ENCODE measurements at regions not wholly inside any gene's neighbourhood (a gene's known extent, or its start where the extent isn't known, plus 50 kb on each side); places are given as distances from the start of the nearest gene placed in this dataset.

- Mint-ChIP-seq H3K9me3 (ENCODE audit: insufficient read depth) (no peaks in the 10 kb centered on the region), H3K27ac (no peak overlapping the region), H3K4me1 (ENCODE audit: low read depth) (peaks cover 13% of the 10 kb centered on the region), H3K4me3 (no peak overlapping the region), H3K36me3 (ENCODE audit: low read depth) (no peaks in the 10 kb centered on the region), H3K27me3 (ENCODE audit: low read depth) (peaks cover 18% of the 10 kb centered on the region)
- ChIA-PET POLR2A (no interaction called here), CTCF (no interaction called here)
- DNase-seq (no peak), ATAC-seq (no peak)
Measured at GRCh38 chr9:2243666-2244555, 228.8 kb downstream of the SMARCA2 start.

DNA sequence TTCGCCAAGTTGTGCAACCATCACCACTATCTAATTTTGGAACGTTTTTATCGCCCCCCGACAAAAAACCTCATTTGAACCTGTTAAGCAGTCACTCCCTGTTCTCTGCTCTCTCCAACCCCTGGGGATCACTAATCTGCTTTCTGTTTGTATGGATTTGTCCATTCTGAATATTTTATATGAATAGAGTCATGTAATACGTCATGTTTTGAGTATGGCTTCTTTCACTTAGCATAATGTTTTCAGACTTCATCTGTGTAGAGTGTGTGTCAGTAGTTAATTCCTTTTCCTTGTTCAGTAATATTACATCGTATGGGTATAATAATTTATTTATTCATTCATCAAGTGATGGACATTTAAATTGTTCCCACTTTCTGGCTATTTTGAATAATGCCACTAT lies 232.2 kb downstream of the SMARCA2 start:
- CTCF ChIA-PET, result no interaction called here
- H3K4me3 Mint-ChIP-seq, result no peak overlapping the region
- H3K27me3 Mint-ChIP-seq (ENCODE audit: low read depth), result peaks cover 14% of the 10 kb centered on the region
- H3K36me3 Mint-ChIP-seq (ENCODE audit: low read depth), result no peaks in the 10 kb centered on the region
- H3K27ac Mint-ChIP-seq, result no peak overlapping the region
- no peak for ATAC-seq
- H3K4me1 Mint-ChIP-seq (ENCODE audit: low read depth), result peaks cover 4% of the 10 kb centered on the region
- DNase-seq, result no peak
- POLR2A ChIA-PET, result no interaction called here
- H3K9me3 Mint-ChIP-seq (ENCODE audit: insufficient read depth), result no peaks in the 10 kb centered on the region

DNA sequence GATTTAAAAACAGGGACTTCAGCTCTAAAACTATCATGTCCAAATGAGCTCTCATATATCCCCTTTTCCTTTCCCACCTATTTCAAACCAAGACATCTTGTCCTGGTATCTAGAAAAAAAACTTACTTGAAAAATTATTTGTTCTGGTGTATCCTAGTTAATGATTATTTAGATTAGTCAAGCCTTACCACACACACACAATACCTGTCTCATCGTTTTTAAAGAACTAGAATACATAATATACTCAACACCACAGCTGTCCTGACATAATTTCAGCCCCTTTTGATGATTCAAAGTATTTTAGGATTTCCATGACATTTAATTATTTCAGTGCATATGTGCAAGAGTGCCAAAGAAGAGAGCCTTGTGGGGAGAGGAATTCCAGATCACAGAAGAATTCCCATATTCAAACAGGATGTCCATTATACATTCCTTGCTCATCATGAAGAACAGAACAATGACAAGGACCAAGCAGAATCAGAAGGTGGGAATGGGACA lies 233.7 kb downstream of the SMARCA2 start:
- Mint-ChIP-seq H3K4me1 (ENCODE audit: low read depth) (no peaks in the 10 kb centered on the region), H3K36me3 (ENCODE audit: low read depth) (no peaks in the 10 kb centered on the region), H3K4me3 (no peak overlapping the region), H3K27me3 (ENCODE audit: low read depth) (peaks cover 6% of the 10 kb centered on the region), H3K27ac (no peak overlapping the region), H3K9me3 (ENCODE audit: insufficient read depth) (no peaks in the 10 kb centered on the region)
- no peak for DNase-seq
- ATAC-seq, result no peak
- POLR2A ChIA-PET, result no interaction called here
- CTCF ChIA-PET, result no interaction called here

DNA sequence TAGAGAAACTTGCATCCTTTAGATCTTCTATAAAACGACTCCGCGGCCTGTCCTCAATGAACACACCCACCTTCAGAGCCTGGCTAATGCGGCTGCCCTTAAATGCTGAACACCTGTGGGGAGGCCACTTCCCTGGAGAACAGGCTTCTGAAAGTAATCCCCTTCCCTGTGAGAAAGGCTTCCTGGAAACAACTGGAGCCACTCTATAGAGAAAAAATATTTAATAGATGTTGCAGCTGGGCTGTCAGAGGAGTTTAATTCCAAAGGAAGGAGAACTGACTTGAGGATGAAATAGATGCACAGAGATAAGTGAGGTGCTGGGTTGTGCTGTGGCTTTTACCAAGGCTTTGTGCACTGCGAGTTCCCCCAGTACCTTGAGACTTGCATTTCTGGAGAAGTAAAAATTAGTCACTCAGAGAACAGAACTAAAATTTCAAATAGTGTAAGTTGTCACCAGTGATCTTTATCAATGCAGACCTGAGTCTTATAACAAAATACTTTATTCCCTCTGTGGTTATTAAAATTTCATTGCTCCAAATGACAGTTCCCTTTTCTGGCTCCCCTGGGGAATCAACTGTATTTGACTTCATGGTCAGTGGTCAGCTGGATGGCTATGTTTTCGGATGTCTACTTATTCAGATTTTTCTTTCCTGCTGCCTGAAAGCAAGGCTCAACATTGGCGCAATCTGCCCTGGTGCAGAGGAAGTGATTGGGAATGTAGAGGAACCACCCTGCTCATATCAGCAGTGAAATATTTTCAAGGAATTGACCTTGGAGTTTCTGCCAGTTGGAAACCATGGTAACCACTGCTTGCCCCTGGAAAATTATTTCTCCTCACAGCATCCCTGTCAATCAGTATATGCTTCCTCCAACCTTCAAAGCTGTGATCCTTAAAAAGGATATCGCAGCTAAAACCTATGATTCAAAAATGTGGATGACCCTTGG lies 238.8 kb downstream of the SMARCA2 start:
- no peak for ATAC-seq
- Mint-ChIP-seq H3K36me3 (ENCODE audit: low read depth) (no peaks in the 10 kb centered on the region), H3K9me3 (ENCODE audit: insufficient read depth) (no peaks in the 10 kb centered on the region), H3K4me1 (ENCODE audit: low read depth) (no peaks in the 10 kb centered on the region), H3K4me3 (no peak overlapping the region), H3K27me3 (ENCODE audit: low read depth) (peaks cover 10% of the 10 kb centered on the region), H3K27ac (no peak overlapping the region)
- POLR2A ChIA-PET, result no interaction called here
- no peak for DNase-seq
- CTCF ChIA-PET, result no interaction called here

GRCh38 chr9:2255128-2255527 lies 240.0 kb downstream of the SMARCA2 start:
- no peaks in the 10 kb centered on the region for H3K4me1 Mint-ChIP-seq (ENCODE audit: low read depth)
- CTCF ChIA-PET, result no interaction called here

DNA sequence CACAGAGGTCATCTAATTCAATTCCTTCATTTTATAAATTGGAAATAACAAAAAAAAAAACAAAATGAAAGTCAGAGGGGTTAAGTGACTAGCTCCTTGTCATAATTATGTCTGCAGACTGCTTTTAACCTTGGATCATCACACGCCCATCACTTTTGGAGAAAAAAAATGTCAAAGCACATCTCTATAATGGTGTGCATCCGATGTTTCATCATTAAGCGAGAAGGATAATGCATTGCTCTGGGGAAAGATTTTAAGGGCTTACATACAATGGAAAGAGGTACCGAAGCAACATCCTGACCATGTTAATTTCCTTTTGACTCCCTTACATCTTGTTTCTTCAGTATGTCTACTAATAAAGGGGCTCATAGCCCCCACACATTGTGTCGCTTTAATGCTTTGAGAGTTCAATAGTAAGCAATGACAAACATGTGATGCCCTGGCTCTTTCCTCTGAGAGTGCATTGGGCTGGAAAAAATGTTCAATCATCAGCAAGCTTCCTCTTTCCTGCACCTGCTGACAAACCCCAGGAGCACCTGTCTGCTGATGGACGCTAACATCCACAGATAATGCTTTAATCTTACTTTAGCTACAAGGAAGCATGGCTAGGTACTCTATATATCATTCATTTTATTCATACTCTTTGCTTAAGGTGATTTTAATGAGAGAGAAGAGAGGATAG lies 242.2 kb downstream of the SMARCA2 start:
- Mint-ChIP-seq H3K27ac (no peak overlapping the region), H3K4me1 (ENCODE audit: low read depth) (no peaks in the 10 kb centered on the region), H3K9me3 (ENCODE audit: insufficient read depth) (no peaks in the 10 kb centered on the region), H3K4me3 (no peak overlapping the region), H3K36me3 (ENCODE audit: low read depth) (no peaks in the 10 kb centered on the region), H3K27me3 (ENCODE audit: low read depth) (peaks cover 11% of the 10 kb centered on the region)
- ChIA-PET CTCF (interaction anchor here (0.7 kb wide), 1 partner anchor 44 kb away, joined by 3 read pairs; no protein-coding TSS in a partner anchor), POLR2A (no interaction called here)
- DNase-seq (no peak), ATAC-seq (no peak)

More at GRCh38 chr9:2255128-2255527, 240.0 kb downstream of the SMARCA2 start:
- no peak overlapping the region for H3K27ac Mint-ChIP-seq
- peaks cover 9% of the 10 kb centered on the region for H3K27me3 Mint-ChIP-seq (ENCODE audit: low read depth)
- no peak for ATAC-seq
- no peaks in the 10 kb centered on the region for H3K9me3 Mint-ChIP-seq (ENCODE audit: insufficient read depth)
- POLR2A ChIA-PET, result no interaction called here
- no peaks in the 10 kb centered on the region for H3K36me3 Mint-ChIP-seq (ENCODE audit: low read depth)
- no peak overlapping the region for H3K4me3 Mint-ChIP-seq
- no peak for DNase-seq

- no peak overlapping the region for H3K27ac Mint-ChIP-seq
Measured at GRCh38 chr9:2260417-2261306, 245.5 kb downstream of the SMARCA2 start.

DNA sequence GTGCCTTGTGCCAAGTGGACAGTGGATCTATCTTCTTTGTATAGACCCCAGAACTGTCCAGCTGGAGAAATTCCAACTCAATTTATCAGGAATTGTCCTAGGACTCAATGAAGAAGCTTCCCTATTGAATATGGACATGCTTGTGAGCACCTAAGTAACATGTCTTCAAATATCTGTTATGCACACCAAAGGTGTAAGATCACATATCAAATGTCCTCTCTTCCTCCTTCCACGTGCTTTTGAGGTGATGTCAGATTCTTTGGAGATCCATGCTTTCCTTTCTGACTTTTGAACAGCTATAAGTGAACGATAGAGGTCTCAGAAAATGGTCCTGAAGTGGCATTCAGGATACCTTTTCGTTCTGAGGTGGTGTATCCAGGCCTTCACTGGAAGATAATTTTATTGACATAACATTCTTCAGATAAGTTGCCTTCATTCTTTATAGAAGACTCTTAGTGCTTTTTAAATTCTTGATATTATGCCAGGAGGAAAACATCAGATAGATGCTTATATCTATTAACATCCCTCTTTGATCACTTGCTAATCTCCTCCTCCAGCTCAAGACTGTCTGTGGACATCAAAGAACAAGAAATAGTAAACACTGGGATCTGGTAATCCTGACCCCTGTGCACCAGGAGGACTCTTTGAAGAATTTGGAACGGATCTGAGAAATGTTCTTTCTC lies 246.4 kb downstream of the SMARCA2 start:
- no peak for ATAC-seq
- DNase-seq, result no peak
- ChIA-PET POLR2A (no interaction called here), CTCF (no interaction called here)
- H3K4me3 Mint-ChIP-seq, result no peak overlapping the region
- no peaks in the 10 kb centered on the region for H3K36me3 Mint-ChIP-seq (ENCODE audit: low read depth)
- no peaks in the 10 kb centered on the region for H3K4me1 Mint-ChIP-seq (ENCODE audit: low read depth)
- no peak overlapping the region for H3K27ac Mint-ChIP-seq
- peaks cover 21% of the 10 kb centered on the region for H3K27me3 Mint-ChIP-seq (ENCODE audit: low read depth)
- no peaks in the 10 kb centered on the region for H3K9me3 Mint-ChIP-seq (ENCODE audit: insufficient read depth)

More at GRCh38 chr9:2260417-2261306, 245.5 kb downstream of the SMARCA2 start:
- H3K9me3 Mint-ChIP-seq (ENCODE audit: insufficient read depth), result no peaks in the 10 kb centered on the region
- ChIA-PET CTCF (no interaction called here), POLR2A (no interaction called here)
- H3K4me1 Mint-ChIP-seq (ENCODE audit: low read depth), result no peaks in the 10 kb centered on the region
- peaks cover 19% of the 10 kb centered on the region for H3K27me3 Mint-ChIP-seq (ENCODE audit: low read depth)
- H3K4me3 Mint-ChIP-seq, result no peak overlapping the region
- DNase-seq (no peak), ATAC-seq (no peak)
- no peaks in the 10 kb centered on the region for H3K36me3 Mint-ChIP-seq (ENCODE audit: low read depth)

- ATAC-seq, result no peak
- Mint-ChIP-seq H3K36me3 (ENCODE audit: low read depth) (no peaks in the 10 kb centered on the region), H3K27ac (no peak overlapping the region), H3K4me3 (no peak overlapping the region), H3K4me1 (ENCODE audit: low read depth) (no peaks in the 10 kb centered on the region), H3K9me3 (ENCODE audit: insufficient read depth) (no peaks in the 10 kb centered on the region), H3K27me3 (ENCODE audit: low read depth) (peaks cover 19% of the 10 kb centered on the region)
- ChIA-PET POLR2A (no interaction called here), CTCF (no interaction called here)
- DNase-seq, result no peak
Measured at GRCh38 chr9:2262386-2263071, 247.4 kb downstream of the SMARCA2 start.

DNA sequence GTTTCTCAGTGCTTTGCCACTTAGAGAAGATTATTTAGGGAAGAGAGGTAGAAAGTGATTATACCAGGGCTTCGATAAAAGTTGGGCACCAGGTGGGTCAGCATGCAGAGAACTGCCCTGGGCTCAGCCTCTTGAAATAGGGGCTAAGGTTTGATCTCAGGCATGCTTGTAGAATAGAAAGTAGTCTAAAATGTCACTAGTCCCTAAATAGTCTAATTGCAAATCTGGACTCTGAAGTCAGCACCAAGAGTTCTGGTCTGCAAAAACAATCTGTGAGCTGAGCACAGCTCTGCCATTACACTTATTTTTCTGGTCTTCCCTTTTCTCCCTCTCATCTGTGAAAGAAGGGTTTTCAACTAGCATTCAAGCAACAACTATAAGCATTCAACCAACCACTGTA lies 248.0 kb downstream of the SMARCA2 start:
- Mint-ChIP-seq H3K27me3 (ENCODE audit: low read depth) (peaks cover 17% of the 10 kb centered on the region), H3K4me3 (no peak overlapping the region), H3K4me1 (ENCODE audit: low read depth) (no peaks in the 10 kb centered on the region), H3K36me3 (ENCODE audit: low read depth) (no peaks in the 10 kb centered on the region), H3K27ac (no peak overlapping the region), H3K9me3 (ENCODE audit: insufficient read depth) (no peaks in the 10 kb centered on the region)
- ChIA-PET CTCF (no interaction called here), POLR2A (no interaction called here)
- no peak for DNase-seq
- ATAC-seq, result no peak

All from activated CD8-positive, alpha-beta T cell treated with anti-CD3 and anti-CD28 coated beads, Interleukin-2, amount 10 ng/mL, durations not matched to agents 7 days and 5 days (primary cell).